HEK293T (cell line): ENCODE measurements at regions not wholly inside any gene's neighbourhood (a gene's known extent, or its start where the extent isn't known, plus 50 kb on each side); places are given as distances from the start of the nearest gene placed in this dataset.
"Not testable (repeated sequence)": the region's sequence is repeated elsewhere in the genome, so short reads cannot be mapped to it uniquely, and the experiment has no call there.

ENCODE experiments used
- CTCF ChIA-PET: fragments of 350-600 bp; formaldehyde crosslinking; extraction: SDS; loops from one replicate; lab custom pipeline; 2021; ENCODE audit warnings: antibody characterized with exemption, inconsistent platforms; lab: Yijun Ruan, JAX
- POLR2A ChIA-PET: fragments of 350-600 bp; formaldehyde crosslinking; extraction: SDS; loops from one replicate; lab custom pipeline; 2020; ENCODE audit warnings: antibody characterized with exemption, inconsistent platforms; lab: Yijun Ruan, JAX
- DNase-seq: peaks from one replicate; pipeline ENCODE4 v3.0.0; 2012; ENCODE audit warnings: mixed read lengths; ENCODE audit errors: extremely low spot score
- ARNT ChIP-seq: fragments of 450-650 bp; IDR thresholded peaks from 2 replicates; pipeline ENCODE4 v1.6.1; 2017; ENCODE audit warnings: mild to moderate bottlenecking
- BHLHE40 ChIP-seq: fragments of 450-650 bp; IDR thresholded peaks from 2 replicates; pipeline ENCODE4 v1.6.1; 2016; ENCODE audit warnings: mild to moderate bottlenecking, moderate library complexity, borderline replicate concordance
- CTBP1 ChIP-seq: fragments of 450-650 bp; IDR thresholded peaks from 2 replicates; pipeline ENCODE4 v1.6.1; 2016; ENCODE audit warnings: borderline replicate concordance
- ELF4 ChIP-seq: fragments of 450-650 bp; IDR thresholded peaks from 2 replicates; pipeline ENCODE4 v1.6.1; 2017; ENCODE audit warnings: antibody characterized with exemption
- FOXA1 ChIP-seq: fragments of 450-650 bp; IDR thresholded peaks from 2 replicates; pipeline ENCODE4 v1.6.1; 2016; ENCODE audit warnings: mild to moderate bottlenecking
- FOXK2 ChIP-seq: fragments of 450-650 bp; IDR thresholded peaks from 2 replicates; pipeline ENCODE4 v1.6.1; 2016; ENCODE audit warnings: mild to moderate bottlenecking
- FOXM1 ChIP-seq: fragments of 450-650 bp; IDR thresholded peaks from 2 replicates; pipeline ENCODE4 v1.6.1; 2017; ENCODE audit warnings: mild to moderate bottlenecking, borderline replicate concordance
- HDGF ChIP-seq: fragments of 450-650 bp; IDR thresholded peaks from 2 replicates; pipeline ENCODE4 v1.6.1; 2017; ENCODE audit warnings: antibody characterized with exemption, borderline replicate concordance
- L3MBTL2 ChIP-seq: fragments of 450-650 bp; conservative IDR thresholded peaks from 2 replicates; pipeline ENCODE4 v1.6.1; 2016; ENCODE audit warnings: mild to moderate bottlenecking
- LEF1 ChIP-seq: fragments of 450-650 bp; IDR thresholded peaks from 2 replicates; pipeline ENCODE4 v1.6.1; 2017; ENCODE audit warnings: mild to moderate bottlenecking, borderline replicate concordance
- NFRKB ChIP-seq: fragments of 450-650 bp; IDR thresholded peaks from 2 replicates; pipeline ENCODE4 v1.6.1; 2016; ENCODE audit warnings: mild to moderate bottlenecking, moderate library complexity
- SP1 ChIP-seq: fragments of 450-650 bp; IDR thresholded peaks from 2 replicates; pipeline ENCODE4 v1.6.1; 2017
- SUZ12 ChIP-seq: fragments of 450-650 bp; IDR thresholded peaks from 2 replicates; pipeline ENCODE4 v1.6.1; 2016; ENCODE audit warnings: mild to moderate bottlenecking
- TARDBP ChIP-seq: fragments of 450-650 bp; IDR thresholded peaks from 2 replicates; pipeline ENCODE4 v1.6.1; 2016
- ZNF384 ChIP-seq: fragments of 450-650 bp; IDR thresholded peaks from 2 replicates; pipeline ENCODE4 v1.6.1; 2016
- TF ChIP-seq, protein P1 (sequence below): fragments of 450-650 bp; IDR thresholded peaks from 2 replicates; pipeline ENCODE4 v1.6.1; 2016

DNA sequence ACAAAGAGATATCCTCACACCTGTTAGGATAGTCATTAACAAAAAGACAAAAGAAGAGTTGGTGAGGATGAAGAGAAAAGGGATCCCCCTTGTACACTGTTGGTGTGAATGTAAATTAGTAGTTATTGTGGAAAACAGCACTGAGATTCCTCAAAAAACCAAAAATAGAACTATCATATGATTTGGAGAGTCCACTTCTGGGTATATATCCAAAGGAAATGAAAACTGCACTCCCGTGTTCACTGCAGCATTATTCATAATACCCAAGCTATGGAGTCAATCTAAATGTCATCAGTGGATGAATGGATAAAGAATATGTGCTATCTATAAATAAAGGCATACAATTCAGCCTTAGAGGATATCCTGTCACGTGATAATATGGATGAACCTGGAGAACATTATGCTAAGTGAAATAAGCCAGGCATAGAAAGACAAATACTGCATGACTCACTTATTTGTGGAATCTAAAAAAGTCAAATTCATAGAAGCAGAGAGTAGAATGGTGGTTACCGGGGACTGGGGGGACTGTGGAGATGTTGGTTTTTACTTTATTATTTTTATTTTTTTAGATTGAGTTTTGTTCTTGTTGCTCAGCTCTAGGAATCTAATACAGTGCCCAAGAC is 114.6 kb upstream of the PABPC3 start:
- POLR2A ChIA-PET, DNase-seq, CTCF ChIA-PET: not testable (repeated sequence)

DNA sequence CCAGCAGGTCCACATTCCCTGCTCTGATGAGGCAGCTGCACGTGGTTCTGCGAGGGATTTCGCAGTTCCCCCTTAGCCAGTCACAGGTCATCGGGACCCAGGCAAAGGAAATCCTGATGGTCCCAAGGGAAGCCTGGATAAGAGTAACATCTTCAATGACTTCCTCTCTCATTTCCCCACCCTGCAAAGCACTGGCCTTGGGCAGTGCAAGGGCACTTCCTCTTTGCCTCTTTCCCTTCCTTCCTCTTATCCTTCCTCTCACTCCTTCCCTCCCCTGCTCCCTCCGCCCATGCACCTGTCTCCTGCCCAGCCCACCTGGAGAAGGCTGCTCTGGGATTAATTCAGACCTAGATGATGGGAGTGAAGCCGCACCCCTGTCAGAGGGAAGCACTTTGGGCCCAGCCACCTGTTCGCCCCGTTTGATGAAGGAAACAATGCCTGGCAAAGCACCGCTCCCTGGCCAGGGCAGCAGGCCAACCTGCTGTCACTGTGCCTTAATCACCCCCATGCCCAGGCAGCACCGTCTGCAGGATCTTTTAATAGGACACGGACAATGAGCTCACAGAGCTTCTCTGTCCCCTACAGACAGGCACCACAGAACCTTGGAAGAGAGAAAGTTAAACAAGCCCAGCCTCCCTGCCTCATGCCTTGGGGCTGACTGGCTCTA is 113.5 kb upstream of the PABPC3 start:
- no peak for DNase-seq
- TF ChIP-seq, protein P1, sequence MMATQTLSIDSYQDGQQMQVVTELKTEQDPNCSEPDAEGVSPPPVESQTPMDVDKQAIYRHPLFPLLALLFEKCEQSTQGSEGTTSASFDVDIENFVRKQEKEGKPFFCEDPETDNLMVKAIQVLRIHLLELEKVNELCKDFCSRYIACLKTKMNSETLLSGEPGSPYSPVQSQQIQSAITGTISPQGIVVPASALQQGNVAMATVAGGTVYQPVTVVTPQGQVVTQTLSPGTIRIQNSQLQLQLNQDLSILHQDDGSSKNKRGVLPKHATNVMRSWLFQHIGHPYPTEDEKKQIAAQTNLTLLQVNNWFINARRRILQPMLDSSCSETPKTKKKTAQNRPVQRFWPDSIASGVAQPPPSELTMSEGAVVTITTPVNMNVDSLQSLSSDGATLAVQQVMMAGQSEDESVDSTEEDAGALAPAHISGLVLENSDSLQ = no peak
- TF ChIP-seq LEF1 (no peak), ZNF384 (no peak), HDGF (no peak), SP1 (no peak), NFRKB (no peak), TARDBP (no peak), FOXK2 (no peak), FOXM1 (no peak), BHLHE40 (no peak), SUZ12 (no peak), L3MBTL2 (no peak), ELF4 (no peak), CTBP1 (no peak), FOXA1 (no peak)
- ChIA-PET CTCF (no interaction called here), POLR2A (no interaction called here)

DNA sequence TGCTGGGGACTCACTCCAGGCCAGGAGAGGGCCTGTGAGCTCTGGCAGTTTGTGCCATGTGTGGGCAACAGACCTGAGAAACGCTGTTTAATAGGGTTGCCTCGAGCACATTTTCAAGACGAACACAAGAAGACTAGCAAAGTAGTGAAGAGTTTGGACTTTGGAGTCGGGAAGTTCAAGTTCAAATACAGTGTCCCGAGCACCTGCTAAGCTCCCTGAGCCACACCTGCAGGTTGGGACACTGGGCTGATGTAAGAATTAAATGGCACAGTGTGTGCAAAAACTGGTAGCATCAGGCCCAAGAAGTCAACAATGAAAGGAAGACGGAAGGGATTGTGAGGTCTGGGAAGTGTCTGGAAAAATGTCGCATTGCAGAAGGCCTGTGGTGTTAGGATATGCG is 112.8 kb upstream of the PABPC3 start:
- TF ChIP-seq CTBP1 (no peak), ZNF384 (no peak), FOXM1 (no peak), L3MBTL2 (no peak), NFRKB (no peak), FOXK2 (no peak), ELF4 (no peak), HDGF (no peak), BHLHE40 (no peak), TARDBP (no peak), LEF1 (no peak), SUZ12 (no peak)
- TF ChIP-seq, protein P1 = no peak
- ChIA-PET CTCF (interaction anchor here (0.7 kb wide), 1 partner anchor 301 kb away, joined by 3 read pairs; no protein-coding TSS in a partner anchor), POLR2A (no interaction called here)
- no peak for DNase-seq

GRCh38 chr13:24984134-24984533 is 111.8 kb upstream of the PABPC3 start:
- DNase-seq = no peak
- TF ChIP-seq LEF1 = no peak
- no peak for TF ChIP-seq ZNF384
- no peak for TF ChIP-seq BHLHE40
- no peak for TF ChIP-seq SUZ12
- no peak for TF ChIP-seq FOXM1
- TF ChIP-seq, protein P1 = no peak
- no peak for TF ChIP-seq HDGF
- TF ChIP-seq NFRKB = no peak
- no peak for TF ChIP-seq FOXK2
- ChIA-PET CTCF (interaction anchor here (0.6 kb wide), 2 partner anchors 11 to 1774 kb away, joined by 3 read pairs; no protein-coding TSS in a partner anchor), POLR2A (no interaction called here)

- no peak for DNase-seq
- CTCF ChIA-PET = interaction anchor here (0.6 kb wide), 1 partner anchor 143 kb away, joined by 5 read pairs; no protein-coding TSS in a partner anchor
- POLR2A ChIA-PET = no interaction called here
- TF ChIP-seq FOXA1 = no peak
- no peak for TF ChIP-seq BHLHE40
- TF ChIP-seq ZNF384 = no peak
- no peak for TF ChIP-seq ELF4
- TF ChIP-seq TARDBP = no peak
- no peak for TF ChIP-seq LEF1
- no peak for TF ChIP-seq CTBP1
- no peak for TF ChIP-seq SUZ12
- no peak for TF ChIP-seq FOXK2
- TF ChIP-seq ARNT = no peak
- TF ChIP-seq, protein P1 = no peak
These were observed 110.8 kb upstream of the PABPC3 start for GRCh38 chr13:24985107-24985506.

DNA sequence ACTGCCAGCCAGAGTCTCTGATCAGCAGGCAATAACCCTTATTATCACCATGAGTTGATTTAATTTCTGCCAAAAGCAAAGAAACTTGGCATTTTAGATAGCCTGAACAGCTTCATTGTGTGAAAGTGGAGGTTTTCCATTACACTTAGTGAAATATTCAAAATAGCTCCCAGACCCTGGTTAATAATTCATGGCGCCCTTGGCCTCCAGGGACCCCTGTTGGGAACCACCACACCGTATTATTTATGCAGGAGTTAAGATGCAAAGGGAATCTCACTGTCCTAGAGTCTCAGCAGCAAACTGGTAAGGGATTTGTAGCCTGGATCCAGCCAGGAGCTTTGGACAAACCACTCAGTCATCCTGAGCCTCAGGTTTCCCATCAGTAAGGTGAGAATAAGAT is 110.0 kb upstream of the PABPC3 start:
- DNase-seq = no peak
- ChIA-PET CTCF (no interaction called here), POLR2A (no interaction called here)
- TF ChIP-seq ARNT = no peak
- TF ChIP-seq SP1 = no peak
- TF ChIP-seq L3MBTL2 = no peak
- TF ChIP-seq CTBP1 = no peak
- TF ChIP-seq BHLHE40 = no peak
- TF ChIP-seq FOXM1 = no peak
- TF ChIP-seq LEF1 = no peak
- TF ChIP-seq, protein P1 = no peak
- TF ChIP-seq HDGF = no peak
- TF ChIP-seq FOXK2 = no peak
- TF ChIP-seq TARDBP = no peak
